OCI-LY3 (cell line): ENCODE measurements at regions not wholly inside any gene's neighbourhood (a gene's known extent, or its start where the extent isn't known, plus 50 kb on each side); places are given as distances from the start of the nearest gene placed in this dataset.

Source experiments
- EZH2phosphoT487 ChIP-seq: fragments of 200-600 bp; shearing (Covaris generic); IDR thresholded peaks from 2 replicates; pipeline ENCODE4 v1.6.1; 2018; ENCODE audit warnings: antibody characterized with exemption, mixed run types, low read depth
- TF ChIP-seq, protein P1 (sequence below): fragments of 200-600, 300-600 bp; sonication (generic); IDR thresholded peaks from 2 replicates; pipeline ENCODE4 v1.5.1; 2014; ENCODE audit warnings: antibody characterized with exemption, low read length, low read depth

DNA sequence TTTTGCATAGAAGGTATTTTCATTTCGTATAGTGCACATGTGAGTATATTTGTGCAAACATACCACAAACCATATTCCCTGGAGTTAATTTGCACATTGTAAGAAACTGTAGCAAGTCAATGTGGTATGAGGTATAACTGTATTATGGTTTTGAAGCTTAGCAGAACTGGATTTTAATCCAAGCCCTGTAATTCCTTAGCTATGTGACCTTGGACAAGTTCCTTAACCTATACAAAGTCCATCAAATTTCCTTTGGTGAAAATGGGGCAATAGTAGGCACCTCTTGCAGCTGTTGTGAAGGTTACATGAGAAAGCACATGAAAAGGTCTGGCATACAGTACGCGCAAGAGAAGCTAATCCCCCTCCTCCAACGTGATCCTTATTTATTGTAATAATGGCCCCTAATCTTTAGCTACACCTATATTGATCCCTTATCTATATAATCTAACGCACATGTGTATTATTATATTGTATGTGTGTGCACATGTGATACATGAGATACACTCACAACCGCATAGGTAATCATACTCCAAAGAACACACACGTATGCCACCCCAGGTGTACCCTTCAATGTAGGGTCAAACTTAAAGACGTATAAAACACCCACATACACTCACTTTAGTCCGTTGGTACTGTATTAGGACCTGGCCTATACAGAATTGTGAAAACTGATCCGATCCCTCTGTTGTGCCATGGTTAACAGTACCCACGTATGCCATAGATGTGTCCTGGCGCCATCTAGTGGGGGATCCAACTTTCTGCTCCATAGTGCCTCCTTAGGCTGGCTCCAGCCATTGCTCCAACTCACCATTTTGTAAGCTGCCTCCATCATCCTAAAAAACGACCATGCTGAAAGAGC lies 402.9 kb upstream of the SLC14A2 start:
- TF ChIP-seq, protein P1, sequence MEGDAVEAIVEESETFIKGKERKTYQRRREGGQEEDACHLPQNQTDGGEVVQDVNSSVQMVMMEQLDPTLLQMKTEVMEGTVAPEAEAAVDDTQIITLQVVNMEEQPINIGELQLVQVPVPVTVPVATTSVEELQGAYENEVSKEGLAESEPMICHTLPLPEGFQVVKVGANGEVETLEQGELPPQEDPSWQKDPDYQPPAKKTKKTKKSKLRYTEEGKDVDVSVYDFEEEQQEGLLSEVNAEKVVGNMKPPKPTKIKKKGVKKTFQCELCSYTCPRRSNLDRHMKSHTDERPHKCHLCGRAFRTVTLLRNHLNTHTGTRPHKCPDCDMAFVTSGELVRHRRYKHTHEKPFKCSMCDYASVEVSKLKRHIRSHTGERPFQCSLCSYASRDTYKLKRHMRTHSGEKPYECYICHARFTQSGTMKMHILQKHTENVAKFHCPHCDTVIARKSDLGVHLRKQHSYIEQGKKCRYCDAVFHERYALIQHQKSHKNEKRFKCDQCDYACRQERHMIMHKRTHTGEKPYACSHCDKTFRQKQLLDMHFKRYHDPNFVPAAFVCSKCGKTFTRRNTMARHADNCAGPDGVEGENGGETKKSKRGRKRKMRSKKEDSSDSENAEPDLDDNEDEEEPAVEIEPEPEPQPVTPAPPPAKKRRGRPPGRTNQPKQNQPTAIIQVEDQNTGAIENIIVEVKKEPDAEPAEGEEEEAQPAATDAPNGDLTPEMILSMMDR = peak; percentile 100
- no peak for TF ChIP-seq EZH2phosphoT487
